Fibroblast of villous mesenchyme (primary cell): ENCODE measurements at regions not wholly inside any gene's neighbourhood (a gene's known extent, or its start where the extent isn't known, plus 50 kb on each side); places are given as distances from the start of the nearest gene placed in this dataset.

Experiments
- DNase-seq: peaks from one replicate; pipeline ENCODE4 v3.0.0-alpha.2; 2010; ENCODE audit warnings: low read depth
- H3K4me3 ChIP-seq: 2 replicates; pipeline ENCODE4 v1.5.1; 2011; ENCODE audit warnings: low read depth, mild to moderate bottlenecking, low read length
- CTCF ChIP-seq: IDR thresholded peaks from 2 replicates; pipeline ENCODE4 v1.5.1; 2012; ENCODE audit warnings: low read depth, mild to moderate bottlenecking, low read length; ENCODE audit not compliant: insufficient read depth

- TF ChIP-seq CTCF, result no peak
- H3K4me3 ChIP-seq, result no peak overlapping the region
- no peak for DNase-seq
Observed at GRCh38 chr5:101611039-101611438, 685.0 kb downstream of the SLCO4C1 start.

GRCh38 chr5:101608322-101608721 lies 687.8 kb downstream of the SLCO4C1 start:
- no peak overlapping the region for H3K4me3 ChIP-seq
- DNase-seq, result no peak
- no peak for TF ChIP-seq CTCF

GRCh38 chr5:101605700-101606099 lies 690.4 kb downstream of the SLCO4C1 start:
- no peak for TF ChIP-seq CTCF
- no peak overlapping the region for H3K4me3 ChIP-seq
- no peak for DNase-seq

GRCh38 chr5:101600614-101601013 lies 695.5 kb downstream of the SLCO4C1 start:
- no peak for TF ChIP-seq CTCF
- no peak for DNase-seq
- H3K4me3 ChIP-seq, result no peak overlapping the region

- no peak overlapping the region for H3K4me3 ChIP-seq
- no peak for DNase-seq
Observed at GRCh38 chr5:101590384-101590783, 687.3 kb upstream of the ST8SIA4 start.

GRCh38 chr5:101585366-101585765 lies 682.3 kb upstream of the ST8SIA4 start:
- no peak for DNase-seq
- no peak overlapping the region for H3K4me3 ChIP-seq
- no peak for TF ChIP-seq CTCF

More at GRCh38 chr5:101590384-101590783, 687.3 kb upstream of the ST8SIA4 start:
- no peak for TF ChIP-seq CTCF

GRCh38 chr5:101580591-101580990 lies 677.5 kb upstream of the ST8SIA4 start:
- TF ChIP-seq CTCF, result no peak
- H3K4me3 ChIP-seq, result no peak overlapping the region
- DNase-seq, result no peak
